HEK293 (cell line): ENCODE measurements at regions not wholly inside any gene's neighbourhood (a gene's known extent, or its start where the extent isn't known, plus 50 kb on each side); places are given as distances from the start of the nearest gene placed in this dataset.

ENCODE experiments used
- CTCF ChIA-PET: fragments of 350-600 bp; formaldehyde crosslinking; extraction: SDS; loops from one replicate; lab custom pipeline; 2021; ENCODE audit warnings: antibody characterized with exemption; lab: Yijun Ruan, JAX
- POLR2A ChIA-PET: fragments of 300-600 bp; formaldehyde crosslinking; extraction: SDS; loops from one replicate; lab custom pipeline; 2020; ENCODE audit warnings: antibody characterized with exemption, inconsistent platforms; lab: Yijun Ruan, JAX
- H3K27ac ChIP-seq: fragments of 200-500 bp; sonication (Bioruptor generic); 2 replicates; pipeline ENCODE4 v1.5.1; 2014; ENCODE audit warnings: low read depth, low read length, control low read depth, inconsistent platforms; ENCODE audit errors: extremely low read depth
- H3K36me3 ChIP-seq, 2 experiments: fragments of 200-500 bp in 1 of 2; sonication (Bioruptor generic) in 1 of 2; 1 replicate in 1 of 2; 2 replicates in 1 of 2; pipeline ENCODE4 v1.5.1; 2014 to 2017; ENCODE audit warnings: inconsistent platforms in 2 of 2, low read length in 2 of 2; ENCODE audit not compliant: control insufficient read depth in 2 of 2, insufficient read depth in 1 of 2
- H3K4me1 ChIP-seq: fragments of 200-500 bp; sonication (Bioruptor generic); 2 replicates; pipeline ENCODE4 v1.5.1; 2014; ENCODE audit warnings: mild to moderate bottlenecking, low read length, inconsistent platforms; ENCODE audit not compliant: control insufficient read depth, insufficient read depth
- H3K4me3 ChIP-seq: 2 replicates; pipeline ENCODE4 v1.5.1; 2011; ENCODE audit warnings: low read depth, mild to moderate bottlenecking, control low read depth, low read length, moderate library complexity
- H3K9me3 ChIP-seq: fragments of 200-500 bp; sonication (Bioruptor generic); 2 replicates; pipeline ENCODE4 v1.5.1; 2014; ENCODE audit warnings: low read depth, low read length, inconsistent platforms; ENCODE audit not compliant: control insufficient read depth, insufficient read depth
- KLF16 ChIP-seq: fragments of 450-650 bp; formaldehyde crosslinking; IDR thresholded peaks from 2 replicates; pipeline ENCODE4 v1.5.1; 2017; ENCODE audit warnings: missing biosample characterization, missing genetic modification characterization
- ZNF184 ChIP-seq: fragments of 450-650 bp; IDR thresholded peaks from 2 replicates; pipeline ENCODE4 v1.5.1; 2018; ENCODE audit warnings: missing biosample characterization, mild to moderate bottlenecking, missing genetic modification characterization
- ZNF221 ChIP-seq: fragments of 450-650 bp; formaldehyde crosslinking; IDR thresholded peaks from 2 replicates; pipeline ENCODE4 v1.5.1; 2017; ENCODE audit warnings: missing biosample characterization, missing genetic modification characterization, borderline replicate concordance
- ZNF223 ChIP-seq: fragments of 450-650 bp; formaldehyde crosslinking; IDR thresholded peaks from 2 replicates; pipeline ENCODE4 v1.5.1; 2016; ENCODE audit warnings: missing biosample characterization, missing genetic modification characterization
- ZNF561 ChIP-seq: fragments of 450-650 bp; IDR thresholded peaks from 2 replicates; pipeline ENCODE4 v1.5.1; 2018; ENCODE audit warnings: missing biosample characterization, missing genetic modification characterization, borderline replicate concordance
- ZNF571 ChIP-seq: fragments of 450-650 bp; formaldehyde crosslinking; IDR thresholded peaks from 2 replicates; pipeline ENCODE4 v1.5.0; 2017; ENCODE audit warnings: missing biosample characterization, missing genetic modification characterization
- ZNF621 ChIP-seq: fragments of 450-650 bp; formaldehyde crosslinking; IDR thresholded peaks from 2 replicates; pipeline ENCODE4 v1.5.1; 2017; ENCODE audit warnings: missing biosample characterization, missing genetic modification characterization
- ZNF704 ChIP-seq: fragments of 450-650 bp; formaldehyde crosslinking; IDR thresholded peaks from 2 replicates; pipeline ENCODE4 v1.5.1; 2016; ENCODE audit warnings: missing biosample characterization, missing genetic modification characterization
- ZNF707 ChIP-seq: fragments of 450-650 bp; formaldehyde crosslinking; IDR thresholded peaks from 2 replicates; pipeline ENCODE4 v1.5.1; 2016; ENCODE audit warnings: missing biosample characterization, missing genetic modification characterization
- ZNF785 ChIP-seq: fragments of 450-650 bp; formaldehyde crosslinking; IDR thresholded peaks from 2 replicates; pipeline ENCODE4 v1.5.1; 2016; ENCODE audit warnings: missing biosample characterization, missing genetic modification characterization
- ZSCAN30 ChIP-seq: fragments of 450-650 bp; IDR thresholded peaks from 2 replicates; pipeline ENCODE4 v1.5.1; 2018; ENCODE audit warnings: missing biosample characterization, mild to moderate bottlenecking, missing genetic modification characterization, moderate library complexity
- TF ChIP-seq, protein P1 (sequence below): fragments of 450-650 bp; IDR thresholded peaks from 2 replicates; pipeline ENCODE4 v1.5.1; 2018; ENCODE audit warnings: missing biosample characterization, missing genetic modification characterization

- TF ChIP-seq ZNF707 (tag by site-specific recombination): no peak
- TF ChIP-seq ZNF704 (tag by site-specific recombination): no peak
- TF ChIP-seq KLF16: no peak
- TF ChIP-seq, protein P1, sequence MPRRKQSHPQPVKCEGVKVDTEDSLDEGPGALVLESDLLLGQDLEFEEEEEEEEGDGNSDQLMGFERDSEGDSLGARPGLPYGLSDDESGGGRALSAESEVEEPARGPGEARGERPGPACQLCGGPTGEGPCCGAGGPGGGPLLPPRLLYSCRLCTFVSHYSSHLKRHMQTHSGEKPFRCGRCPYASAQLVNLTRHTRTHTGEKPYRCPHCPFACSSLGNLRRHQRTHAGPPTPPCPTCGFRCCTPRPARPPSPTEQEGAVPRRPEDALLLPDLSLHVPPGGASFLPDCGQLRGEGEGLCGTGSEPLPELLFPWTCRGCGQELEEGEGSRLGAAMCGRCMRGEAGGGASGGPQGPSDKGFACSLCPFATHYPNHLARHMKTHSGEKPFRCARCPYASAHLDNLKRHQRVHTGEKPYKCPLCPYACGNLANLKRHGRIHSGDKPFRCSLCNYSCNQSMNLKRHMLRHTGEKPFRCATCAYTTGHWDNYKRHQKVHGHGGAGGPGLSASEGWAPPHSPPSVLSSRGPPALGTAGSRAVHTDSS: no peak
- TF ChIP-seq ZNF223 (tag by site-specific recombination): no peak
- no peak for TF ChIP-seq ZNF785 (tag by site-specific recombination)
- no peak for TF ChIP-seq ZNF621 (tag by site-specific recombination)
- no peak for TF ChIP-seq ZNF184 (tag by site-specific recombination)
- TF ChIP-seq ZNF561 (tag by site-specific recombination): no peak
- TF ChIP-seq ZNF571 (tag by site-specific recombination): no peak
- no peak for TF ChIP-seq ZSCAN30 (tag by site-specific recombination)
- TF ChIP-seq ZNF221 (tag by site-specific recombination): no peak
- ChIA-PET CTCF (interaction anchor here (1.1 kb wide), 1 partner anchor 14 kb away, joined by 3 read pairs; no protein-coding TSS in a partner anchor), POLR2A (no interaction called here)
Measured at GRCh38 chr2:189391201-189391600, 50.1 kb upstream of the WDR75 start.

More at GRCh38 chr2:189391201-189391600, 50.1 kb upstream of the WDR75 start:
- Histone ChIP-seq H3K27ac (no peak overlapping the region), H3K4me3 (no peak overlapping the region), H3K4me1 (no peaks in the 10 kb centered on the region), H3K9me3 (no peaks in the 10 kb centered on the region), H3K36me3 (no peaks in the 10 kb centered on the region)
